CD4-positive, alpha-beta T cell treated with Interleukin-4 for 1 hour (primary cell): ENCODE measurements at regions not wholly inside any gene's neighbourhood (a gene's known extent, or its start where the extent isn't known, plus 50 kb on each side); places are given as distances from the start of the nearest gene placed in this dataset.

ENCODE experiments used
- DNase-seq, 2 donors: peaks; one replicate each; pipeline ENCODE4 v3.0.0-alpha.2; 2020 to 2022

DNA sequence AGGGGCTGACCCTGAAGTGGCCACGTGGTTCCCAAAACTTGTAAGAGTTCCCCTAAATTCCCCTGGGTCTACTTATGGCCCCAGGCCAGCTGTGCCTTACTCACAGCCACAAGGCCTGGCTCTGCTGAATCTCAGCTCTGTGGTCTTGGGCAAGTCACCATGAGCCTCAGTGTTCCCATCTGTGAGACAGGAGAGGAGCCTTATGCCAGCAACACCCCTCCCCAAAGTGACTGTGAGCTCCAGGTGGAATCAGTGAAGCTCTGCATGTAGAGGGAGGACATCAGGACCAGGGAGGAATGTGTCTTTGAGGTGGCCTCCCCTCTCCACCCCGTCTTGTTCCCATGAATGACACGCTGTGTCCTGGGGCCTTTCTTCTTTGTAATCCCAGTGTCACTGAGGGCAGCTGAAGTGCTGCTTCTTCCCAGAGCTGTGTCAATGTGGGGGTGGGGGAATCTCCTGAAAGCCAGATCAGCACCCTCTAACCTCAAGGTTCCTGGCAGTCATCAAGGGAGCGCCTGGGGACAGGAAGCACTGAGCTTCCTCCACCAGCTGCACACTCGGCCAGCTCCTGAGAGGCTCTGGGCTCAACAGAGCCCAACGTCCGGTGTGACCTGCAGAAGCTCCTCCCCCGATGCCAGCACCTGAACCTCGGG lies 258.9 kb downstream of the UACA start:
- DNase-seq = peak; percentile 21 to 61

DNA sequence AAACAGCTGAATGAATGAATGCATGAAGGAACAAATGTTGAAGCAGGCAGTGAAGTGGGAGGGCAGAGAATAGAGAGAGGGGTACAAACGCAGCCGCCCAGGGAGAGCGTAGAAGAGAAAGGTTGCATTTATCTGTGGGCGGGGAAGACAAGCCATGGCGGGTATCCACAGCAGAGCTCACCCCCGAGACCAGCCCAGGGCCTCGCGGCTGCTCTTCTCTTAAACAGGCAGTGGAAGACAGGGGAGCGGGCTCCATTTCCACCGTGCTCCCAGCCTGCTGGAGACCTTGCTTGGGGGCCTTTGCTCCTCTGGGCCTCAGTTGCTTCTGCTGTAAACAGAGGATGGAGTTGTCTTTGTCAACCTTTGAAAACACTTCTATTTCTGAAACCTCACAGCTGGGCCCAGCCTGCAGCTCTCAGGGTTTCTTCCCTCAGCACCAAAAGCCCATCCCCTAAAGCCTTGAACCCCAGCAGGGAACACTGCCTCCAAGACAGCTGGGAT lies 259.5 kb downstream of the UACA start:
- no peak for DNase-seq

DNA sequence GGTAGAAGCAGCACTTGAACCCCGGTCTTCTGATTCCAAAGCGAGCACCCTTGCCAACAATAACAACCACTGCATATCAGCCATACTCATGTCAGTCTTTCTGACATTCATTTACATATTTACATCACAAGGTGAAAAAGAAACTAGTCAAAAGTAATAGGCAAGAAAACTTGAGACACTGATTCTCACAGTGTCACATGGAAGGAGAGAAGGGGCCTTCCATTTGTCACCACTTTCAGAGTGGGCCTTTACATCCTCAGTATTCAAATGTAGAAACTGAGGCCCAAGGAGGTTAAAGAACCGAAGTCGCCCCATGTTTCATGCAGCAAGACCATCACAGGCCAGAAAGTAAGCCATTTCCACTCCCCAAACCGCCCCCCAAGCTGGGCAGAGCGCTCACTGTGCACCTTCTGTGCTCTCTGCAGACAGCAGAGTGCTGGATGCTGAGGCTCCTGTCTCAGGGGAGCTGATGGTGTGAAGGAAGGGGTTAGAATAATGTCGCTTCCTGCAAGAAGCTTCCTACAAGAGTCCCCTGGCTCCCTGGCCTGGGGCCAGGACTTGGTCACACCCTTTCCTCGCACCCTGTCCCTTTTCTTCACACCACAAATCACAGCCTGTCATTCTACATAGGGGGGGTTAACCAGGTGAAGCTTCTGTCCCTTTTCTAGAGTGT lies 260.1 kb downstream of the UACA start:
- no peak for DNase-seq

DNA sequence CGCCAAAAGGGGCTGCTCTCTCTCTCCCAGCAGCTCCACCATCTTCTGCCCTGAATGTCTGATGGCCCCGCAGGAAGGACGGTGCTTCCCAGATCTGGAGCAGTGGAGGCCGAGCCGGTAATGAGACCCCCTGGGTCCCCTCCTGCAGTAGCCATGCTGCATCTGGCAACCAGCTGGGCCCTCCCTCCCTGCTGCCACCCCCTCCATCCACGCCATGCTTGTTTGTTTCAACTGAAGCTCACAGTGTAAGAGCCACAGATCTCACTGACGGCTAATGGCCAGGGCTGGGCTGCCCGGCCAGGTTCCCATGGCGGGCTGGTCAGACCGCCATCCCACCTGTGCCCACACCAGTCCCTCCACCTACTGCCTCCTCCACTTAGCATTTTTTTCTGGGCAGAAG lies 260.8 kb downstream of the UACA start:
- DNase-seq = no peak

DNA sequence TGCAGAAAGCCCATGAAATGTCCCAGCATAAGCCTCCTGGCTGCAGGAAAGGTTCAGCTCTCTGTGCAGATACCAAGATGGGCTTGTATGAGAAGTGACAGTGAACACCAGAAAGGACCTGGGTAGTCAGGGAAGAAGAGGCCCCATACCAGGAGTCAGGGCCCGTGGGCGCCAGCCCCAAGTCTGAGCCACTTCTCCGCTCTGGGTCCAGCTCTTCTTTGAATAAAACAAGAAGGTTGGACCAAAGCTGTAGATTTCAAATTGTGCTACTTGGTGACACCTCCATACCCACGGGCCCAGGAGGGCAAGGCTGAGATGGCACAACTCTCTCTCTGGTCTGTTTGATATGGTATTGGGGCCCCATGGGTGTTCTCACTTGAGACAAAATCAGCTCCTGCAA lies 261.5 kb downstream of the UACA start:
- DNase-seq = no peak

DNA sequence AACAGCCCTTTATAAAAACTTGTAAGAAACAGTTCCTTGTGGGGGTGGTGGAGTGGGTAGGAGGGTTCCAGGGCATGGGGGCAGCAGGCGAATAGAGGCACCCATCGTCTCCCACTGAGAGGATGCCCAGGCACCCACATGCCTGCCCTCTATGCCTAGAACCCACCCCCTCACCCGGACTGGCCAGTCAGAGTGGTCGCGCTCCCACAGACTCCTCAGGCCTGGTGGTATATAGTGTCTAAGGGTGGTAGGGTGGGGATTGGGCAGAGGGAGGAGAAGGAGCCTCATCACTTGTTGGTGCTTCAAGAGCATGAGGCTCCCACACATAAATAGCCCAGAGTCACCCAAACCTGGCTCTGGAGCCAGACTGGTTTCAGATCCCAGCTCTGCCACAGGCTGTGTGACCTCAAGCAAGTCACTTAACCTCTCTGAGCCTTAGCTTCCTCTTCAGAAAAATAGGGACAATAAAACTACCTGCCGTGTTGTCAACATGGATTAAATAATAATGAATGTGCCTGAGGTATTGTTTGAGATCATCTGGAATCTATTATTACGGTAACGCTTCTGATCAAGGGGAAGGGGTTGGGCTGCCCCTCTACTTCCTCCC lies 262.1 kb downstream of the UACA start:
- DNase-seq = no peak

DNA sequence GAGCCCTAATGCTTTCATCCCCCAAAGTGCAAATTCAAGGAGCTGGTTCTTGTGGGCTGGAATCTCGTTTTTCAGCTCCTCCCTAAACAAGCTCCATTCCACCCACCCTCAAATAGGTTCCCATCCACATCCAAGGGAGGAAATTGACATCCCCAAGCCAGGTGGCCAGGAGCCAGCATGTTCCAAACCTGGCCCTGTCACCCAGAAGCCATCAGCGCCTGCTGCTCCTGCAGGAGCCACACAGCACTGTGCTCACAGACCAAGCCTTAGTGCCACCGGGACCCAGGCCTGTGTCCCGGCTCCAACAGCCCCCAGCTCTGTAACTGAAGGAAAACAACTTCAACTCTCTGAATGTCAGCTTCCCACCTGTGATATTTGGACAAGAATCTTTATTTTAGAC lies 263.6 kb downstream of the UACA start:
- no peak for DNase-seq

DNA sequence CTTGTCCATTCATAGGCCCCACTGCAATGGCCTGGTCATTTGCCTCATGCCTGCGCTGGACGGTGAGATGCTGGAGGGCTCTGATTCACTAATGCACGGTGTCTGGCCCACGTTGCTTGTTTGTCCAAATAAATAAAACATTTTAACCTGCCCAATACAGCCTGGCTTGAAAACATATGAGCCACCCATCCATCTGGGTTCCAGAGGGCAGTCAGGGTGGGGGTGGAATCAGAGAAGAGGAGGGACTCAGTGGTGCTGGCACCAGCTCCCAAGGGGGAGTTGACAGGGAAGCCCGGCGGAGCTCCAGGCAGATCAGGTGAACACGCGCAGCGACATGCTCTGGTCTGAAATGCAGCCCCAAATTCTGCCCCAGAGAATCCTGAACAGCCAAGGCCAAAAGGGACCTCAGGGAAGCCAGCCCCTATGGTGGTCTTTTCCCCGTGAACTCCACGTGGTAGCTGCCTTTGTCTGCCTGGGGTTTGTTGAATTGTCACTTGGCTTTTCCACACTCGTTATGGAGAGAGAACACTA lies 265.2 kb downstream of the UACA start:
- DNase-seq = no peak

DNA sequence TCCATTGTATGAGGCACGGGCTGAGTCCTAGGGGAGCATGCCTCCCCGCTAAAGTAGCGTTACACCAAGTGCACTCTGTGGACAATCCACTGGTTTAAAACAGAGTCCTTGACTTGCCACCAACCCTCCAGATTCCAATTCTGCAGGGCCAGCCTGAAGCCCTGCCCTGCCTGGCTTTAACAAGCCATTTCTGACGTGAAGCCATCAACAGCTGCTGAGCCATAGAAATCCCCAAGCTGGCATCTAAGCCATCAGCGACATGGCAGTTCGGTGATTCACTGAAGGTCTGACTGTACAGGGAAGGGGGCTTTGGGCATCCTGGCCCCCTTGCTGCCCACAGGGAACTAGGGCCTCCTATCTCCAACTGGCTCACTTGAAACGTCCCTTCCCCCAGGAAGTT lies 265.7 kb downstream of the UACA start:
- DNase-seq = no peak

DNA sequence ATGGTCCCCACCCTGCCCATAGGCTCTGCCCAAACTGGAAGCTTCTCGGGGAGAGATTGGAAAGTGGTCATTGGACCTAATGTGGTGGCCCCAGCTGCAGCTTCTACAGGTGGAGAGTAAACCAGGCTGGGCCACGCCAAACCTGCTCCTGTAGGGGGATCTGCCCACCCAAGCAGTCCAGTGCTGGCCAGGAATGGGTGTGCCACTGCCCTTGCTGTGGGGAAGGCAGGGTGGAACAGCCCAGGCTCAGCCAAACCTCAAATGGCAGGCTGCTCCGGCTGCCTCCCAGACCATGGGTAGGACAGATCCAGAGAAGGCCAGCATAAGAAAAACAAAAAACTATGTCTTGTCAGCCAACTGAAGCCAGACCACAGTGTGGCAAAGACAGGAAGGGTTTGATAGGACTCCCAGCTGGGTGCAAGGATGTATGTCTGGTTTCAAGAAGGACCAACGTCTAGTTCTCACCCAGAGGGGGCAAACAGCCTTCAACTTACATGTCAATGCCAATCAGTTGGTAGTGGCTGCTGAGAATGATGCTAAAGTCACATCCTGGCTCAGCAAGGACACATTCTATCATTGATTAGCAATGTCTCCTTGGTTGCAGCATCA lies 267.3 kb downstream of the UACA start:
- DNase-seq = no peak

DNA sequence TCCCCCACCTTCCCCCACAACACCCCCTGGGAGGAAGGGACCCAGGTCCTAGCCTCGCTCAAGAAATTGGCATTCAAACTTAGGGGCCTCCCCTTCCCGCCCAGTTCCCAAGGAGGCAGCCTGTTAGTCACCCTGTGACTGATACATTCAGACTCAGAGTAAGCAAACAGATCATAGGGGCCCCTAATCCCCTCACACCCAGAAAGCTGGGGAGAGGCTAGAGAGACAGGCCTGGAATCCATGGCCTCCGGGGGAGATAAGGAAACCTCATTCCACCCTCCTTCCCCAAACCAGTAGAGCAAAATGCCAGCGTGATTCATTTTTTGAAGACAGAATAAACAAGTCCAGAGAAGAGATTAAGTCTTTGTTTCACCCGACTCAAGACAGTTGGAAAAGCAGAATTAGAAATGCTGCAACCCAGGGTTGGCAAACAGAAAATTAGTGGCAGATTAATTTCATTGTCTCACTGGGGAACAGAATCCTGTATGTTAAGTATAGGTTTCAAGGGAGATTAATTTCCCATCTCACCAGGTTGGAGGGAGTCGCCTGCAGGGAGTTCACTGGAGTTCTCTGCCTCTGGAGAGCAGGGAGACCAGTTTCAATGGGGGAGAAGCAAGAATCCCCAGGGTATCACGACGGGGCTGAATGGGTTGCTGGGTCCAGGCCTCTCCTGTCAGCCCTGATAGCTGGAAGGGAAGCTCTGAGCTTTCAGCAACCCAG lies 268.3 kb downstream of the UACA start:
- no peak for DNase-seq

DNA sequence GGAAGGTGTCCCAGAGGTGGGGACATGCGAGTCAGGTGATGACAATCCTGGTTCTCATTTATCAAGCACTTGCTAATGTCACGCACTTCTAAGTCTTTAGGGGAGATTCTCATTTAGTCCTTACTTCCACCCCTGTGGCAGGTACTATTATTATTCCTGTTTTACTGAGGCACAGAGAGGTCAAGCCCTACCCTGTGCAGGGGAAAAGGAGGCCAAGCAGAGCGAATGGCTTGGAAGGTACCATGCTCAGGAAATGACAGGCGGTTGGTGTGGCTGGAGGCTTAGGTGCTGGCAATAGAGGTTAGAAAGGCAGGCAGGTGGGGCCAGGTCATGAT lies 268.9 kb downstream of the UACA start:
- DNase-seq = no peak

DNA sequence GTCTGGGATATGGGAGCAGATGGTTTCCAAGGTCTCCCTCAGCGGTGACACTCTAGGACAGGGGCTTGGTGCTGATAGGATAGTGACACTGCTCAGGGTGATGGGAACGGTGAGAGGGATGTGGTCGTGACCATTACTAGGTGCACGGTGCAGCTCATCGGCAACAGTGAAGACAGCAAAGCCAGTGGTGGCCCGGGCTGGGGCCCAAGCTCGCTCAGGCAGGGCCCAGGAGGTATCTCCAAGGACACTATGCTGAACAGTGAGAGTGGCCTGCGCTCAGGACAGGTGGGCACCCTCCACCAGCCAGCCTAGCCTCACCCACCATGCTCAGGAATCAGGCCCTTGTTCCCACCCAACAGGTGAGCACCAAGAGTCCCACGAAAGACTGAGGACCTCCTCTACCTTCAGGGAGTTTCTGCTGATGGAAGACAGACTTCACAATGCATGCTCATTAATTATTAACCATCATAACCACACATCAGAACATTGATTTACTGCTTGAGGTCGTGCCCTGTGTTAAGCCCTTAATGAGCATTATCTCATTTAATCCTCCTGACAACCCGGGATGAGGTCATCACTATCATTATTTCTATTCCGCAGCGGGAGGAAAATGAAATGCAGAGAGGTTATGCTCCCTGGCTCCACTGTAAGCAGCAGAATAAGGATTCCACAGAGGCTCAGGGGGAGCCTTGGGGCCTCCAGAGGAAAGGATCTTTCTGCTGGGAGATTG lies 269.4 kb downstream of the UACA start:
- DNase-seq = no peak

DNA sequence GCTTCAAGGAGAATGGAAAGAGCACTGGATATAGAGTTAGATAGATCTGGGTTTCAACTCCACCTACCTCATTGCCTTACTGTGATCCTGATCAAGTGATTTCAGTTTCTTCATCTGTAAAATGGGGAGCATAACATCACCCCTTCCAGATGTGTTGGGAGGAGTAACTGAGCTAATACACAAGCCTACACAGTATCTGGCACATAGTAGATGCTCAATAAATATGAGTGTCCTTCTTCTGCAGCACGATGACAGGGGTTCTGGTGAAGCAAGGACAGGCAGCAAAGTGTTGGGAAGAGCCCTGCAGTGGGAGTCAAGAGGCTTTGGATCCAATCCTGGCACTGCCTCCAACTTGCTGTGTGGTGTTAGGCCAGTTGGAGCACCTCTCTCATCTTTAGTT lies 270.0 kb downstream of the UACA start:
- DNase-seq = no peak

DNA sequence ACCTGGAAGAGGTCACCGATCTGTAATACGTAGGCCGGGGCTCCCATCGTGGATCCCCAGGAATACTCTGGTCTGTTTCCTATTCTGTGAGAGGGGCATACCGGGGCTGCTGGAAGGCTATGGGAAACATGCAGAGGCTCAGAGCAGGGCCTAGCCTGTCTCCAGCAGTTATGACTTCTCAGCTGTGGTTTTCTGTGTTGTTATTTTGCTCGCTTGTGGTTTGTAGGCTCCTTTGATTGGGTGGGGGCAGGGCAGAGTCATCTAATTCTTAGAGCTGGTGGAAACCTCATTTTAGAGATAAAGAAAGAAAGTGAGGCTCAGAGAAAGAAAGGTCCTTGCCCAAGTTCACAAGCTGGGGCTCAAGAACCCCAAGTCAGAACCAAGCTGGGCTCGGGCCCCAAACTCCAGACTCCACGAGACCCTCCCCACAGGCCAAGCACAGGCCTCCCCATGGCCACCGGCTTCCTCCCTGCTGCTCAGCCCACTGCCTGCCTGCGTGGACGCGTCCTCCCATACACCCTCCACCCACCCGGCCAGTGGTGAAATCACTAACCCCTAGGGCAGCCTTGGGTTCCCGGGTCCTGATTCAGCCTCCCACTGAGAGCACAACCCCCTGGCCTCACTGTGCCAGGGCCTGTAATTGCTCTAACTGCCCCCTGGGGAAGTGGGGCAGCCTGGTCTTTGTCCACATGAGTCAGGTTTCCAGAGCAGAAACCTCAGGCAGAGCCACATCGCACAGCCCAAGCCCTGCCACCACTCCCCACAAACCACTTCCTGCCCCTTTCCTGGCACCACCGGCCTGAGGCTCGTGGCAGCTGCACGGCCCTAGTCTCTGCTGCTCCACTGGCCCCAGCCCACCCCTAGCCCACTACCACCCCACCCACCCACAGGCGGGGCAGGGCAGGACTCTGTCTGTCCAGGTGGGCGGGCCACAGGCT lies 270.8 kb downstream of the UACA start:
- DNase-seq = peak; percentile 78 to 86

DNA sequence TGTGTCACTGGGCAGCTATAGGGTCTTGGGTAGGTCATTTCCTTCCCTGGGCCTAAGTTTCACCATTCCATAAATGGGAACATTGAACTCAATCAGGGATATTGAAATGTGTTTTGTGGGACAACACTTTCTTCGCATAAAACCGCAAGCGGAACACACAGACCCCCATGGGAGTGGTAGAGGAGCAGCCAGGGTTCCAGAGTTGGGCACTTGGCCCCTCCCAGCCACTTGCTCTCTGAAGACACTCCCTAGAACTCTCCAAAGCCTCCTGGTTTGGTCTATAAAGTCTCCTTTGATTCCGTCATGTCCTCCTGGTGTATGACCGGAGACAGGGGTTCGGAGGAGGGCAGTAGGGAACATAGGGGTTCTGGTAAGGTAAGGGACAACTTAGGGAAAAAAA lies 271.7 kb downstream of the UACA start:
- no peak for DNase-seq

DNA sequence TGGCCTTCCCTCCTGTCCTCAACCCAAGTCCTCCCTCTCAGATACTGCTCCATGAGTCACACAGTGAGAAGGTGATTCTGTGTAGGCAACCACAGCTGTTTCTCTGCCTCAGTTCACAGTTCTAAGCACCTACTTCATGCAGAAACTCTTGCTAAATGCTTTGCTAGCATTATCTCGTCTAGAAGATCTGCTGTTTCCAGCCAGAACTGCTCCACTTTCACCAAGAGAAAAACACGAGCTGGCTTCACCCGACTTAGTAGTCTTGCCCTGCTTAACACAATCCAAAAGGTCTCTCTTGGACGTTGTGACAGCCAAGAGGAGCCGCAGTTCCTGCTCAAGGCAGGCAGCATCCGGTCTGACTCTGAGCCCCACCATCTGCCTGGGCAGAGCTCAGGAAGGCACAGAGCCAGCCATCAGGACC lies 272.1 kb downstream of the UACA start:
- DNase-seq = no peak

DNA sequence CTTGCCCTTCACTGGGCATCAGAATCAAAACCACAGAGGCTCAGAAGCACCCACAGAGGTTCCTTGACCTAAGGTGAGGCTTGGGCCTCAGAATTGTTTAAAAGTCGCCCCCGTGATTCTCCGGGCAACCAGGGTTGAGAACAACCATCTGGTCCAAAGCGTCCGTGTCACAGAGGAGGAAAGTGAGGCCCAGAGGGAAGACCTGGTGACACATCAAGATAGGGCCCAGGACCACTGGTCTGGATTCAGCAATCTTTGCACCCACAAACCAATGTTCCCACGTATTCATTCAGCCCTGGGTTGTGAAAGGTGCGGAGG lies 272.6 kb downstream of the UACA start:
- DNase-seq = no peak

DNA sequence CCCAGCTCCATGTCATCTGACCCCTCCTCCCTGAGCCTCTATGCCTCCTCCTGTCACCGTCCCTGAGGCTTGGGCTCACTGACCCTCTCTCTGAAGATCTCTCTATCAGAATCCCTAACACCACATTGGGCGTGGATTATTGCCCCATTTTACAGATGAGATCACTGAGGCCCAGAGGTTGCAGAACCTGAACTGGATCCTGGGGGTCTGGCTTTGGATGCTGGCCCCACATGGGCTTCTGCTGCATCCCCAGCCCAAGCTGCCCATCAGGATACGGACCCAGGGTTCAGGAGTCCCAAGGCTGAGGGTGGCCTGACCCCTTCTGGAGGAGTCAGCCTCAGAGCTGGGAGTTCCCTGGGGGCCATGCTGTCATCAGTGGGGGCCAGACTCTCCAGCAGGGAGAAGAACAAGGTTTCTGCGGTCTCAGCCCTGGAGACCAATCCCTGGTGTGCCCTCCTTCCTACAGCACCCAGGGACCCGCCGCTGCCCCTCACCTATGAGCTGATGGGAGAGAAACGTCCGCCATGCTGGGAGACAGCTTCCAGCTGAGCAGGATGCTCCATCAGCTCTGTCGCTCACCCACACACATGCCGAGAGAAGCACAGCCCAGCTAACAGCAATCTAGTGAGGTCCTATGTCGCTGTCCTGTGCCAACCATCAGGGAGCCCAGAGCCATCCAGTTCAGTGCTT lies 273.1 kb downstream of the UACA start:
- DNase-seq = no peak

DNA sequence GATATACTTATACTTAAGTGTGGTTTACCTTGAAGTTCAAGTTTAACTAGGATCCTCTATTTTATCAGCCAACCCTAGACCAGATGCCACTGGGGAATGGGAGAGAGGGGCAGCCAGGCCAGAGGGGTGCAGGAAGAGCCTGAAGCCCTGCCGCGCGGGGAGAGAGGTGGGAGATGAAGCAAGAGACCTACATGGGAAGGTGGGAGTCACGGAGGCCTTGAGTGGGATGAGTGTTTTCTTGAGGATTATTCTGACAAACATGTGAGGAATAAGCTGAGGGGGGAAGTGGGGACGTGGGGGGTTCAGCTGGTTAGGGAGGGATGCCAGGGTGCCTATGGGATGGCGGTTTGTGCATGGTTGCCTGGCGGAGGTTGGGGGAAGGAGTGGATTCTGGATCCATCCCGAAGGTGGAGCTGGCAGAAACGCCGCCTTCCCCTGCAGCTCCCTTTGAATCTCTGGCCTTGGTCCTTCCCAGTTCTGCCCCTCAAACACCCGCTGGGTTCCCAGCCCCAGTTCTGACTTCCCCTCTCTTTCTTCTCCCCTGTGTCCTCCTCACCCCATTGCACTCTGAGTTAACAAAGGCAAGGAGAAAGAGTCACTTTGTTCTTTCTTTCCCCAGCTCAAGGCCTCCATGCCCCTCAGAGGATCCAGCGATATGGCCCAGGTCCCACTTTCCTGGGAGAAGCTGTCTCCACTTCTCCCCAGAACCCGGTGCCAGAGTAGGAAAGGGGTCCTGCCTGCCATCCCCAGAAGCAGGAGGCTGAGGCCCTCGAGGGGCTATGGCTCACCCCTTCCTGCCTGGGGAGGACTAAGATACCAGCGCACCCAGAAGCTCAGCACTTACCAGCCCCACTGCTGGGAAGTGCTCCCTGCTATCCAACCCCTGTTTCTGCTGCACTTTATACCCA lies 274.2 kb downstream of the UACA start:
- no peak for DNase-seq
